ENCODE measurements at regions not wholly inside any gene's neighbourhood (a gene's known extent, or its start where the extent isn't known, plus 50 kb on each side); places are given as distances from the start of the nearest gene placed in this dataset.

- no peak for DNase-seq
- H3K27ac Mint-ChIP-seq (ENCODE audit: unreplicated experiment) = no peak overlapping the region
- BruUV-seq (replicated peaks) = no TSS peak
- H3K27me3 Mint-ChIP-seq (ENCODE audit: unreplicated experiment) = no peaks in the 10 kb centered on the region
- no peaks in the 10 kb centered on the region for H3K9me3 Mint-ChIP-seq (ENCODE audit: low read depth, unreplicated experiment)
- TF ChIP-seq, protein P1, sequence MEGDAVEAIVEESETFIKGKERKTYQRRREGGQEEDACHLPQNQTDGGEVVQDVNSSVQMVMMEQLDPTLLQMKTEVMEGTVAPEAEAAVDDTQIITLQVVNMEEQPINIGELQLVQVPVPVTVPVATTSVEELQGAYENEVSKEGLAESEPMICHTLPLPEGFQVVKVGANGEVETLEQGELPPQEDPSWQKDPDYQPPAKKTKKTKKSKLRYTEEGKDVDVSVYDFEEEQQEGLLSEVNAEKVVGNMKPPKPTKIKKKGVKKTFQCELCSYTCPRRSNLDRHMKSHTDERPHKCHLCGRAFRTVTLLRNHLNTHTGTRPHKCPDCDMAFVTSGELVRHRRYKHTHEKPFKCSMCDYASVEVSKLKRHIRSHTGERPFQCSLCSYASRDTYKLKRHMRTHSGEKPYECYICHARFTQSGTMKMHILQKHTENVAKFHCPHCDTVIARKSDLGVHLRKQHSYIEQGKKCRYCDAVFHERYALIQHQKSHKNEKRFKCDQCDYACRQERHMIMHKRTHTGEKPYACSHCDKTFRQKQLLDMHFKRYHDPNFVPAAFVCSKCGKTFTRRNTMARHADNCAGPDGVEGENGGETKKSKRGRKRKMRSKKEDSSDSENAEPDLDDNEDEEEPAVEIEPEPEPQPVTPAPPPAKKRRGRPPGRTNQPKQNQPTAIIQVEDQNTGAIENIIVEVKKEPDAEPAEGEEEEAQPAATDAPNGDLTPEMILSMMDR (IDR thresholded peaks at IDR 0.05; ENCODE audit: unreplicated experiment) = no peak
- no peaks in the 10 kb centered on the region for H3K36me3 Mint-ChIP-seq (ENCODE audit: insufficient read depth, unreplicated experiment)
- CTCF ChIA-PET = interaction anchor here (0.6 kb wide), 1 partner anchor 361 kb away, joined by 3 read pairs; no protein-coding TSS in a partner anchor
- no peak overlapping the region for H3K4me3 Mint-ChIP-seq (ENCODE audit: low read depth, unreplicated experiment)
- intact Hi-C loops (cut with micrococcal nuclease; ENCODE audit: unreplicated experiment) = no loop called here
- H3K4me1 Mint-ChIP-seq (ENCODE audit: low read depth, unreplicated experiment) = peaks cover 39% of the 10 kb centered on the region
These were observed 545.4 kb upstream of the JAG1 start for GRCh38 chr20:11219192-11219591.

- Mint-ChIP-seq H3K9me3 (ENCODE audit: low read depth, unreplicated experiment) (no peaks in the 10 kb centered on the region), H3K27me3 (ENCODE audit: unreplicated experiment) (no peaks in the 10 kb centered on the region), H3K27ac (ENCODE audit: unreplicated experiment) (no peak overlapping the region), H3K4me3 (ENCODE audit: low read depth, unreplicated experiment) (no peak overlapping the region), H3K4me1 (ENCODE audit: low read depth, unreplicated experiment) (peaks cover 34% of the 10 kb centered on the region), H3K36me3 (ENCODE audit: insufficient read depth, unreplicated experiment) (no peaks in the 10 kb centered on the region)
- BruUV-seq (replicated peaks) = no TSS peak
- intact Hi-C loops (cut with micrococcal nuclease; ENCODE audit: unreplicated experiment) = no loop called here
- no peak for DNase-seq
- TF ChIP-seq, protein P1 (IDR thresholded peaks at IDR 0.05; ENCODE audit: unreplicated experiment) = no peak
- CTCF ChIA-PET = no interaction called here
These were observed 547.2 kb upstream of the JAG1 start for GRCh38 chr20:11221046-11221445.

- Mint-ChIP-seq H3K4me3 (ENCODE audit: low read depth, unreplicated experiment) (no peak overlapping the region), H3K36me3 (ENCODE audit: insufficient read depth, unreplicated experiment) (no peaks in the 10 kb centered on the region), H3K4me1 (ENCODE audit: low read depth, unreplicated experiment) (peaks cover 22% of the 10 kb centered on the region), H3K27me3 (ENCODE audit: unreplicated experiment) (no peaks in the 10 kb centered on the region), H3K27ac (ENCODE audit: unreplicated experiment) (no peak overlapping the region), H3K9me3 (ENCODE audit: low read depth, unreplicated experiment) (no peaks in the 10 kb centered on the region)
- no TSS peak for BruUV-seq (replicated peaks)
- CTCF ChIA-PET = interaction anchor here (1.1 kb wide), 1 partner anchor 44 kb away, joined by 3 read pairs; no protein-coding TSS in a partner anchor
- intact Hi-C loops (cut with micrococcal nuclease; ENCODE audit: unreplicated experiment) = no loop called here
- TF ChIP-seq, protein P1 (IDR thresholded peaks at IDR 0.05; ENCODE audit: unreplicated experiment) = no peak
- no peak for DNase-seq
These were observed 548.4 kb upstream of the JAG1 start for GRCh38 chr20:11222243-11222642.

DNA sequence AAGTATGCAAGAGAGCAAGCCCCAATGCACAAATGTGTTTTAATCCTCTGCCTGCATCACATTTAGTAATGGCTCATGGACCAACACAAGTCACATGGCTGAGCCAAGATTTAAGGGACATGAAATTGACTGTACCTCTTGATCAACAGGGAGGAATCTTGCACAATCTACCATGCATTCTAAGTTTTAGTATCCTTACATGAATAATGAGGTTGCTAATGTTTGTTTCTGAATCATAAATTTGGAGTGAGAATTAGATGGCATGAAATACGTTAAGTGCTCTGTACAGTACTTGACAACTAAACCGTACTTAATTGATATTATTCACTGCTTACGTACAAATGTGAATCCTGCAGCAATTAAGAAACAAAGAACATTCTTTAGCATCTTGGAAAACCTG lies 553.8 kb upstream of the JAG1 start:
- Mint-ChIP-seq H3K4me3 (ENCODE audit: low read depth, unreplicated experiment) (no peak overlapping the region), H3K36me3 (ENCODE audit: insufficient read depth, unreplicated experiment) (peaks cover 6% of the 10 kb centered on the region), H3K27me3 (ENCODE audit: unreplicated experiment) (no peaks in the 10 kb centered on the region), H3K27ac (ENCODE audit: unreplicated experiment) (no peak overlapping the region), H3K4me1 (ENCODE audit: low read depth, unreplicated experiment) (no peaks in the 10 kb centered on the region), H3K9me3 (ENCODE audit: low read depth, unreplicated experiment) (no peaks in the 10 kb centered on the region)
- TF ChIP-seq, protein P1 (IDR thresholded peaks at IDR 0.05; ENCODE audit: unreplicated experiment) = no peak
- DNase-seq = no peak
- CTCF ChIA-PET = no interaction called here
- BruUV-seq (replicated peaks) = no TSS peak
- intact Hi-C loops (cut with micrococcal nuclease; ENCODE audit: unreplicated experiment) = no loop called here

Data from Calu3 (cell line).